MM.1S (cell line): ENCODE measurements at regions not wholly inside any gene's neighbourhood (a gene's known extent, or its start where the extent isn't known, plus 50 kb on each side); places are given as distances from the start of the nearest gene placed in this dataset.

ENCODE experiments used
- EZH2 ChIP-seq: fragments of 300-600 bp; sonication (generic); optimal IDR thresholded peaks from 2 replicates; pipeline ENCODE3; 2017; ENCODE audit warnings: low read depth, mild to moderate bottlenecking, antibody characterized with exemption, low read length, mixed read lengths
- EZH2phosphoT487 ChIP-seq: fragments of 300-600 bp; sonication (generic); IDR thresholded peaks from 2 replicates; pipeline ENCODE4 v1.6.1; 2018; ENCODE audit warnings: antibody characterized with exemption, low read length
- TF ChIP-seq, protein P1 (sequence below): fragments of 300-600 bp; sonication (generic); IDR thresholded peaks from 2 replicates; pipeline ENCODE4 v1.5.1; 2016; ENCODE audit warnings: antibody characterized with exemption, low read length, mixed read lengths

DNA sequence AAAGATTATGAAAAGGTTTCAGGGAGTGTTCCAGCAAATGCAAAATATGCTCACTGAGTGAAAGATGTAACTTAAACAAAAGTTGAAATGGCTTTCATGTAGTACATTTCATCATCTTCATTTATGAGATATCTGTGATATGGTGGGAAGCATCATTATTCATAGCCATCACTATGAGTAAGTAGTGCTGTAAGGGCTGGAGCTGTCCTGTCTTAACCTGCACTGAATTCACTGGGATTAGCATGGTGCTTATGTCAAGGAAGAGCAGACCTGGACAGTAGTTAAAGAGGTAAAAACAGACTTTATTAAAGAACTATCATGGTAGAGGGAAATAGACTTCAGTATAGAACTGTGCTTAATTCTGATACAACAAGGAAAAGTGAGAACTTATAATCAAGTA, 1347.3 kb downstream of the RPA4 start:
- TF ChIP-seq, protein P1, sequence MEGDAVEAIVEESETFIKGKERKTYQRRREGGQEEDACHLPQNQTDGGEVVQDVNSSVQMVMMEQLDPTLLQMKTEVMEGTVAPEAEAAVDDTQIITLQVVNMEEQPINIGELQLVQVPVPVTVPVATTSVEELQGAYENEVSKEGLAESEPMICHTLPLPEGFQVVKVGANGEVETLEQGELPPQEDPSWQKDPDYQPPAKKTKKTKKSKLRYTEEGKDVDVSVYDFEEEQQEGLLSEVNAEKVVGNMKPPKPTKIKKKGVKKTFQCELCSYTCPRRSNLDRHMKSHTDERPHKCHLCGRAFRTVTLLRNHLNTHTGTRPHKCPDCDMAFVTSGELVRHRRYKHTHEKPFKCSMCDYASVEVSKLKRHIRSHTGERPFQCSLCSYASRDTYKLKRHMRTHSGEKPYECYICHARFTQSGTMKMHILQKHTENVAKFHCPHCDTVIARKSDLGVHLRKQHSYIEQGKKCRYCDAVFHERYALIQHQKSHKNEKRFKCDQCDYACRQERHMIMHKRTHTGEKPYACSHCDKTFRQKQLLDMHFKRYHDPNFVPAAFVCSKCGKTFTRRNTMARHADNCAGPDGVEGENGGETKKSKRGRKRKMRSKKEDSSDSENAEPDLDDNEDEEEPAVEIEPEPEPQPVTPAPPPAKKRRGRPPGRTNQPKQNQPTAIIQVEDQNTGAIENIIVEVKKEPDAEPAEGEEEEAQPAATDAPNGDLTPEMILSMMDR = no peak
- TF ChIP-seq EZH2 (no peak), EZH2phosphoT487 (no peak)
